Neural cell (in vitro differentiated cells): ENCODE measurements at regions not wholly inside any gene's neighbourhood (a gene's known extent, or its start where the extent isn't known, plus 50 kb on each side); places are given as distances from the start of the nearest gene placed in this dataset.

Source experiments
- H2AFZ ChIP-seq: fragments of 200-600, 300-800 bp; sonication (generic), shearing (Covaris generic); 2 replicates; pipeline ENCODE4 v1.6.0; 2014; ENCODE audit warnings: low read depth, mild to moderate bottlenecking, antibody characterized with exemption, low read length, moderate library complexity
- H3F3A ChIP-seq: fragments of 200-600 bp; shearing (Covaris generic); 2 replicates; pipeline ENCODE4 v1.6.1; 2016; ENCODE audit warnings: mild to moderate bottlenecking, moderate library complexity, mixed read lengths, antibody characterized with exemption, low read length; ENCODE audit not compliant: insufficient read depth, poor library complexity, severe bottlenecking
- H3K27ac ChIP-seq: fragments of 200-600, 300-800 bp; sonication (generic), shearing (Covaris generic); 2 replicates; pipeline ENCODE4 v1.5.1; 2014; ENCODE audit warnings: mild to moderate bottlenecking, low read length, moderate library complexity
- H3K27me3 ChIP-seq: fragments of 300-800, 200-600 bp; sonication (generic), shearing (Covaris generic); 2 replicates; pipeline ENCODE4 v1.6.0; 2014; ENCODE audit warnings: mild to moderate bottlenecking, low read depth, low read length, moderate library complexity; ENCODE audit not compliant: insufficient read depth
- H3K36me3 ChIP-seq: fragments of 300-800, 200-600 bp; sonication (generic), shearing (Covaris generic); 2 replicates; pipeline ENCODE4 v1.5.1; 2014; ENCODE audit warnings: mild to moderate bottlenecking, antibody characterized with exemption, low read length, moderate library complexity; ENCODE audit not compliant: insufficient read depth
- H3K4me2 ChIP-seq: fragments of 300-800, 200-600 bp; sonication (generic), shearing (Covaris generic); 2 replicates; pipeline ENCODE4 v1.6.0; 2014; ENCODE audit warnings: mild to moderate bottlenecking, low read length
- H3K4me3 ChIP-seq: fragments of 300-800, 200-600 bp; sonication (generic), shearing (Covaris generic); 2 replicates; pipeline ENCODE4 v1.5.1; 2014; ENCODE audit warnings: mild to moderate bottlenecking, low read length, moderate library complexity
- H3K79me2 ChIP-seq: fragments of 200-600 bp; shearing (Covaris generic); replicated peaks from 2 replicates; pipeline ENCODE4 v1.6.0; 2014; ENCODE audit warnings: mild to moderate bottlenecking, low read length, moderate library complexity; ENCODE audit not compliant: insufficient read depth
- H3K9ac ChIP-seq: fragments of 300-800, 200-600 bp; sonication (generic), shearing (Covaris generic); 2 replicates; pipeline ENCODE4 v1.6.1; 2016; ENCODE audit warnings: mild to moderate bottlenecking, low read length, mixed read lengths
- H3K9me2 ChIP-seq: fragments of 200-600 bp; shearing (Covaris generic); 2 replicates; pipeline ENCODE4 v1.6.1; 2016; ENCODE audit warnings: mild to moderate bottlenecking, low read length, mixed read lengths; ENCODE audit not compliant: insufficient read depth
- H3K9me3 ChIP-seq: fragments of 200-600, 300-800 bp; sonication (generic), shearing (Covaris generic); 2 replicates; pipeline ENCODE4 v1.6.1; 2016; ENCODE audit warnings: mild to moderate bottlenecking, mixed run types, low read length, moderate library complexity, mixed read lengths
- H4K20me1 ChIP-seq: fragments of 200-600 bp; shearing (Covaris generic); 2 replicates; pipeline ENCODE4 v1.6.1; 2016; ENCODE audit warnings: mild to moderate bottlenecking, mixed run types; ENCODE audit not compliant: insufficient read depth
- CTCF ChIP-seq: fragments of 450-650 bp; IDR thresholded peaks from 2 replicates; pipeline ENCODE4 v1.5.1; 2014; ENCODE audit warnings: antibody characterized with exemption, mild to moderate bottlenecking, moderate library complexity; ENCODE audit not compliant: poor library complexity, severe bottlenecking
- EP300 ChIP-seq: fragments of 450-650 bp; conservative IDR thresholded peaks from 2 replicates; pipeline ENCODE4 v1.6.1; 2014; ENCODE audit warnings: antibody characterized with exemption, mild to moderate bottlenecking, moderate library complexity; ENCODE audit not compliant: poor library complexity, severe bottlenecking
- EZH2 ChIP-seq: fragments of 200-600, 300-800 bp; shearing (Covaris generic), sonication (generic); IDR thresholded peaks from 2 replicates; pipeline ENCODE4 v1.6.1; 2014; ENCODE audit warnings: antibody characterized with exemption, low read length, borderline replicate concordance, mild to moderate bottlenecking; ENCODE audit not compliant: insufficient read depth, poor library complexity, severe bottlenecking
- MXI1 ChIP-seq: fragments of 450-650 bp; conservative IDR thresholded peaks from 2 replicates; pipeline ENCODE4 v1.6.1; 2014; ENCODE audit warnings: antibody characterized with exemption, mild to moderate bottlenecking; ENCODE audit not compliant: poor library complexity, severe bottlenecking
- POLR2AphosphoS5 ChIP-seq: IDR thresholded peaks from 2 replicates; pipeline ENCODE4 v1.6.1; 2012
- RAD21 ChIP-seq: fragments of 450-650 bp; conservative IDR thresholded peaks from 2 replicates; pipeline ENCODE4 v1.6.1; 2014; ENCODE audit warnings: antibody characterized with exemption, mild to moderate bottlenecking, moderate library complexity
- REST ChIP-seq: IDR thresholded peaks from 2 replicates; pipeline ENCODE4 v1.6.1; 2012; ENCODE audit warnings: borderline replicate concordance
- SMC3 ChIP-seq: fragments of 450-650 bp; conservative IDR thresholded peaks from 2 replicates; pipeline ENCODE4 v1.6.1; 2014; ENCODE audit warnings: antibody characterized with exemption, mild to moderate bottlenecking, moderate library complexity; ENCODE audit not compliant: poor library complexity
- TAF1 ChIP-seq: IDR thresholded peaks from 2 replicates; pipeline ENCODE4 v1.6.1; 2012; ENCODE audit warnings: low read depth

GRCh38 chr11:45430361-45430760 lies 144.2 kb upstream of the SYT13 start:
- Histone ChIP-seq H2AFZ (peak overlapping the region; percentile 5), H3K9me2 (no peaks in the 10 kb centered on the region), H3K27ac (no peak overlapping the region), H3K4me2 (no peak overlapping the region), H3K4me3 (no peak overlapping the region), H3K79me2 (no peaks in the 10 kb centered on the region), H3K27me3 (no peaks in the 10 kb centered on the region), H4K20me1 (no peaks in the 10 kb centered on the region), H3K9me3 (no peaks in the 10 kb centered on the region), H3K36me3 (no peaks in the 10 kb centered on the region), H3F3A (no peaks in the 10 kb centered on the region), H3K9ac (no peak overlapping the region)
- TF ChIP-seq EZH2 = no peak
- no peak for TF ChIP-seq RAD21
- no peak for TF ChIP-seq REST
- TF ChIP-seq EP300 = no peak
- TF ChIP-seq MXI1 = no peak
- TF ChIP-seq TAF1 = no peak
- no peak for TF ChIP-seq SMC3
- TF ChIP-seq POLR2AphosphoS5 = no peak
- TF ChIP-seq CTCF = no peak

- H3K27me3 ChIP-seq = no peaks in the 10 kb centered on the region
- H3K27ac ChIP-seq = no peak overlapping the region
- H3K9ac ChIP-seq = no peak overlapping the region
- no peak overlapping the region for H2AFZ ChIP-seq
- H3K9me3 ChIP-seq = no peaks in the 10 kb centered on the region
- H3K4me3 ChIP-seq = no peak overlapping the region
- H4K20me1 ChIP-seq = no peaks in the 10 kb centered on the region
- TF ChIP-seq TAF1 (no peak), CTCF (no peak), RAD21 (no peak), EP300 (no peak), REST (no peak)
- H3K79me2 ChIP-seq = no peaks in the 10 kb centered on the region
- H3K36me3 ChIP-seq = no peaks in the 10 kb centered on the region
- H3K4me2 ChIP-seq = no peak overlapping the region
- no peaks in the 10 kb centered on the region for H3F3A ChIP-seq
- H3K9me2 ChIP-seq = no peaks in the 10 kb centered on the region
Measured at GRCh38 chr11:45429719-45430118, 143.6 kb upstream of the SYT13 start.
